NCI-H1092 (cell line): ENCODE measurements at regions not wholly inside any gene's neighbourhood (a gene's known extent, or its start where the extent isn't known, plus 50 kb on each side); places are given as distances from the start of the nearest gene placed in this dataset.
"Not testable (repeated sequence)": the region's sequence is repeated elsewhere in the genome, so short reads cannot be mapped to it uniquely, and the experiment has no call there.

Experiments
- DNase-seq: peaks from one replicate; lab custom pipeline; 2025; lab: John Stamatoyannopoulos, UW

GRCh38 chr4:160352637-160353036, 1249.8 kb downstream of the RAPGEF2 start:
- no peak for DNase-seq

DNA sequence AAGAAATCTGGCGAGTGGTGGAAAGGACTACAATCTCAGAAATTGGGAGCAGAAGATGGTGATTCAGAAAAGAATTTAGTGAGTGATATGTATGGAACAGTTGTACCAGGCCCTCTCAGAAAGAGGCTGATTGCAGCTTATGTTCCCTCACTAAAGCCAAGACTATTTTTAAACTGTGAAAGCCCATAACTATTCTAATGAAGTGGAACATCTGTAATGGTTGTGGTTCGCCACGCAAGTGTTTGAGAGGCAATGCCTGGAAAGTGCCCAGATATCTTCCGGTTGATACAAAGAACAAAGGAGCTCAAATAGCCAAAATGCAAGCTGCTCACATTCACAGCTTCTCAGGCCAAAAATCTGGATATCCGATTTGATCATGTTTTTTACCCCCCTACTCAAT, 1250.7 kb downstream of the RAPGEF2 start:
- DNase-seq = no peak

DNA sequence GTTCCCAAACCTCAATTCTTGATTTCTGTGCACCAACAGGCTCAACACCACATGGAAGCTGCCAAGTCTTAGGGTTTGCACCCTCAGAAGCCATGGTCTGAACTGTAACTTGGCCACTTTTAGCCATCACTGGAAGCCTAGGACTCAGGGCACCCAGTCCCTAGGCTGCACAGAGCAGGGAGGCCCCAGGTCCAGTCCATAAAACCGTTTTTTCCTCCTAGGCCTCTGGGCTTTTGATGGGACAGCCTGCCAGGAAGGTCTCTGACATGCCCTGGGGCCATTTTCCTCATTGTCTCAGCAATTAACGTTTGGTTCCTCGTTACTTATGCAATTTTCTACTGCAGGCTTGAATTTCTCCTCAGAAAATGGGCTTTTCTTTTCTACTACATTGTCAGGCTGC, 1259.6 kb downstream of the RAPGEF2 start:
- DNase-seq = no peak

DNA sequence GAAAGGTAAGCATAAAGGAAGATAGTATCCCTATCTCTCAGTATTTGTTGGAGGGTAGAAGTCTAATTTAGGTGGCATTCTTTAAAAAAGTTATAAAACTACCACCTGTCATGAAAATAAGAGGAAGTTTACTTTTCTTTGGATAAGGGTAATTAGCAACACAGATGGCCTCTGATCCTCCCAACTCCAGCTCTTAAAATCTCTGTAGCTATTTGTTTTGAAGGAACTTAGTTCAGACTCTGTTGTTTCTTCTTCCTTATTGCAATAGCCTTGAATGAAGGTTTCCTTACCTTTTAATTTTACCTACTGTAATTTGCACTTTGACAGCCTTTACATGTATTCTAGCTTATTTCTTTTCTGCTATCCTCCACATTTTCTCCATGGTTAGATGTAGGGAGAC, 1261.3 kb downstream of the RAPGEF2 start:
- DNase-seq = no peak

GRCh38 chr4:160364665-160365064, 1261.8 kb downstream of the RAPGEF2 start:
- not testable (repeated sequence) for DNase-seq

DNA sequence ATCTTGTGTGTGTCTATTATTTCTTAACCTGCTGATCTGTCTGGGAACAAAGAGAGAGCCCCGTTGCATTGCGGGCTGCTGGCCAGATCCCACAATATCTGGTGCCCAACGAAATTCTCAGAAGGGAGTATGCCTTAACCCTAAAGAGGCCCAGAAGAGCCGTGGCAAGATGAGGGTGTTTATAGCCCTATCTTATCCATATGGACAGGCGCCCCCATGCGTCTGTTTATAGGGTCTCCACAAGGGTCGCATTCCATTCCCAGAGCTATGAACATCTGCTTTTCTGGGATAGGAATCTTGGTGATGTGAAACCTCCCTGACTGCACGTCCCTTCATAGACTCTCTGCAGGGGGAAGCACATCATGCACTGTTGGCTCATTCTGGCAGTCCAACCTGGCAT, 1262.5 kb downstream of the RAPGEF2 start:
- DNase-seq = not testable (repeated sequence)

GRCh38 chr4:160370046-160370445, 1267.2 kb downstream of the RAPGEF2 start:
- DNase-seq = no peak

DNA sequence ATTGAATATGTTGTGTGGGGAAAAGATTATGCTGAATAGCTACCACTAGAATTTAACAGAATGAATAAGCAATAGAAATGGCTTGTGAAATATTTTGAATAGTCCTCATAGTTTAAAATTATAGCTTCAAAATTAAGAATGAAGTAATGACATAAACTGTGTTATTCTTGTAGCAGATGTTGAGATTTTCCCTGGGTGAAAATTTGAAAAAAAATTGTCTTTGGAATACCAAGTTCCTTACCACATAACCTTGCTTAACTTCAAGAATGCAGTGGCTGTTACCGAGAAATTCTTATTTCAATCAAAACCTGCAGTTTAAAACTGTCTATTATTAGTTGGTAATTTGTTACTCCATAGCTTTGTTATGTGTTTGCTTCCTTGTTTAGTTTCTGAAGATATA, 1268.6 kb downstream of the RAPGEF2 start:
- DNase-seq = no peak

GRCh38 chr4:160372390-160372789, 1269.5 kb downstream of the RAPGEF2 start:
- no peak for DNase-seq

DNA sequence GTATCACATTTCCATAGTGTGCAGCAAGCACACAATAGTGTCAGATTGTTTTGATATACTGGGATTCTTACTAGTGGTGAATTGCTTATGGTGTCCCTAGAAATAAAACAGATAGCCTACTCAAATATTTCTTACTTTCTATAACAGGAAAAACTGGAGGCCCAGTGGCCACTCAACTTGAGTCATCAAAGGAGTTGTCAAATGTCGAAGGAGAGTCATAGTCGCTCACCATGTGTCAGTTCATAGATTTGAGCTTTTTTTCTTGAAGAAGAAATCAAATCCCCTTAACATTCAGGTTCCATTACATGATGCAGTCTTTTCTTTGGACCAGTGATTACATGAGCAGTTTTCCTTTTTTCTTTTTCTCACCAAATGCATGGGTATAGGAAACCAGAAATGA, 1271.0 kb downstream of the RAPGEF2 start:
- DNase-seq = no peak

- DNase-seq = no peak
Measured at GRCh38 chr4:160375772-160376452, 1273.0 kb downstream of the RAPGEF2 start.

- no peak for DNase-seq
Measured at GRCh38 chr4:160386846-160387245, 1284.0 kb downstream of the RAPGEF2 start.

DNA sequence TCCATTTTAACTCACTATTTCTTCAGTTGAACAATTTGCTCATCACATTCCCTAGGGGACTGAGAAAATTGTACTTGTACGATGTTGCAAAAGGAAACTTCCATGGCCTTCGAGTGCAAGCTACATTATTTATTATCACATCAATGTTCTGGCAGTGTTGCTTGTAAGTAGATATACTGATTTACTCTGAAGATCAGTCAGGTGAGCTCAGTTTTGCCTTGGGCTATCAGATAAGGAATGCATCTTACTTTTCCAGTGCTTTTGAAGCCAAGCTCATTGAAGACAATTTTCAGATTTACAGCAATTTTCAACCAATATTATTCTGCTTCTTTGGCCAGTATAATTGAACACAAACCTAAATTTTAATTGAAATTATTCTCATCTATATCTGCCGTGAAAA, 1296.9 kb downstream of the RAPGEF2 start:
- no peak for DNase-seq

DNA sequence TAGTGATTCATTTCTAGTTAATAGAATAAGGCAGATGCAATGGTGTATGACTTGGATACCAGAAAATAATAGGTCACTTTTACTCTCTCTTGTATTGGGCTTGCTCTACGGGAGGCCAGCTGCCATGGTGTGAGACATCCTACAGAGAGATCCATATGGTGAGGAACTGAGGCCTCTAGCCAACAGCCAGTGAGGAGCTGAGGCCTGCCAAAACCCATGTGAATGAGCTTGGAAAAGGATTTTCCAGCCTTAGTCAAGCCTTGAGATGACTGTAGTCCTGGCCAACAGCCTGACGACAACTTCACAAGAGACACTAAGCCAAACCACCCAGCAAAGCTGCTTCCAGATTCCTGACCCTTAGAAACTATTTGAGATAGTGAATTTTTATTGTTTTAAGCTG, 1300.2 kb downstream of the RAPGEF2 start:
- no peak for DNase-seq

DNA sequence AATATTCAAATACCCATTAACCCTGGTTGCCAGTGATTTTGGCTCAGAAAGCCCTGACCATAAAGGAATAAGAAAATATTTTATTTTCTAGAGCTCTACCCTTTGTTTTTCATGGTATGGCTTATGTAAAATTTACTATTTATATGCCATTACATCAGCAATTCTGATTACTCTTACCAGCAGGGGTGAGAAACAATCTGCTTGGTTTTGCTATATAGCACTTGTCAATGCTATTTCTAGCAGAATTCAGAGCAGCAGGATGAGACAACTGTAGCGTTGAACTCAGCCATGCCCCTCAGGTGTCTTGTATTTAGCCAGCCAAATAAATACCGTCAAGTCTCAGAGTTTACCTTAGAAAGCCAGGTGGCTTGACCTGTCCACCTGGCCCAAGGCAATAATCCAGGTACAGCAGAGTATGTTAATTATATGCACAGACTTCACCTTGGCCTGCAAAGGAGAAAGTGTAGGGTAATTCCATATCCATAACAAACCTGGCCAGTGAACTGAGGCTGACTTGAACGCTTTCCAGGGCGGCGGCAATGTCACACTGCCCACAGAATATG, 1303.5 kb downstream of the RAPGEF2 start:
- DNase-seq = no peak

DNA sequence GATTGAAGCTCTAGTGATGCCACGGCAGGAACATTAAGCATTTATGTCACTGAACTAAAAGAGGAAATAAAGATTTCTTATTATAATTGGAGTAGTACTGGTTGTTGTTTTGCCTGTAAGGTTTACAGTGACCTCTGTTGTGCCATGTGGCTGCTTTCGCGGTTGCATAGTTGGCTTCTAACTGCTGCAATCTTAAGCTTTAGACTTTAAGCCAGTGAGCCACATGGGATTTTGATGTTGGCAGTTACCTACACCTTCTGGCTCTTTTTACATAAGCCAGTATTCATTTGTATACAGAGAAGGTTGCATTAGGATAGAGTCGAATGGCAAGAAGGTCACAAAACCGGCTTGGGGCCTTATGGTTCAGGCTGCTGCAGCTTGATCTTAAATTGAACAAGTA, 1311.6 kb downstream of the RAPGEF2 start:
- no peak for DNase-seq

DNA sequence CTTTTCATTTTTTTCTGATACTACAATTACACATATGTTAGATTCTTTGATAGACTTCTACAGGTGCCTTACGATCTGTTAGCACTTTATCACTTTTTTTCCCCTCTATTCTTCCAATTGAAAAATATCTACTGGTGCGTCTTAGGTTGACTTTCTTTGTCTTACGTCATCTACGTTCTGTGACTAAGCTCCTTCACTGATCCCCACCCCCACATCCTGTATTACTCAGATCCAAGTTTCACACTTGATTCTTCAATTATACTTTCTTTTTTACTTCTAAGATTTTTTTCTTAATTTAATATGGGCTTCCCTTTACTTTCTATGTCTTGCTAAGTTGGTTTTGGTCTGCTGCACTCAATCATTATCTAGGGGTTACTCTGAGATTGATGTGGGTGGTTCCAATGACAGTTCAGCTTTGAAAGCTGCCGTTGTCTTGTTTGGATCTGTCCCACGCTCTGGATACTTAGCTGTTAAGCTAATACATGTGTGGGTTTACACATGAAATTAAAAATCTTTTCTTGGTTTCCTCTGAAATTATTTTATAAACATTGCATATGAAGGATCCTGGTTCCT, 1321.1 kb downstream of the RAPGEF2 start:
- DNase-seq = no peak

GRCh38 chr4:160426233-160426632, 1323.4 kb downstream of the RAPGEF2 start:
- no peak for DNase-seq

GRCh38 chr4:160450876-160451275, 1348.0 kb downstream of the RAPGEF2 start:
- DNase-seq = no peak

GRCh38 chr4:160481696-160482690, 1379.1 kb downstream of the RAPGEF2 start:
- DNase-seq = not testable (repeated sequence)

DNA sequence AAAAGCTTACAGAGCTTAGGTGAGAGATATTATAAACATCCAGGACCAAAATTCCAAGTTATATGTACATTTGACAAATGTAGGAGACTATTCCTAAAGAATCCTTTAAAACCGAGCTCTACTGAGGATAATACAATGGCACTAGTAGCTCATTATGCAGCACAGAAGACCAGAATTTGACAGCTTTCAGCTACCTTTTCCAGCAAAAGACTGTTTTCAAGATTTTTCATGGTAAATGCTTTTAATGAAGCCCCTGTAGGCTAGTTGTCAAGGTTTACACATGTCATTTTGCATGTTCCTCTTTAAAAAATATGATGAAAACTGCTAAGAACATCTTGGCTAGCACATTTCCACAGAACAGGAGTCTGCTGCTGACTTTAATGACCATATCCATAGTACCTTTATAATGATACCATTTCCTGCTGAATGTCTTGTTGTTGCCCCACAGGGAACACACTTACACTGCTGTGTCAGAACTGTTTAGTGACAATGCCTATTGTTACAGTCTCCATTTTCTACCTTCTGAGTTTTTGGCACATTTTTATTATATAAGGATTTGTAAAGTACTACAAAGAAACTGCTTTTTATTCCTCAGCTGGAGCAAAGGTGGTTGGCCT, 1382.3 kb downstream of the RAPGEF2 start:
- no peak for DNase-seq

- no peak for DNase-seq
Measured at GRCh38 chr4:160492181-160492580, 1389.3 kb downstream of the RAPGEF2 start.
